NCI-H526 (cell line): ENCODE measurements at regions not wholly inside any gene's neighbourhood (a gene's known extent, or its start where the extent isn't known, plus 50 kb on each side); places are given as distances from the start of the nearest gene placed in this dataset.

Experiments used
- DNase-seq, 2 experiments: peaks; one replicate each; lab custom pipeline; 2025; lab: John Stamatoyannopoulos, UW

- no peak for DNase-seq
Measured at GRCh38 chr10:113259576-113260226, 293.2 kb upstream of the HABP2 start.

GRCh38 chr10:113261161-113261560 is 291.7 kb upstream of the HABP2 start:
- DNase-seq, result peak; percentile 2 to 30

GRCh38 chr10:113261611-113262091 is 291.2 kb upstream of the HABP2 start:
- peak; percentile 6 to 33 for DNase-seq

GRCh38 chr10:113263056-113263455 is 289.8 kb upstream of the HABP2 start:
- no peak for DNase-seq

GRCh38 chr10:113264333-113265131 is 288.3 kb upstream of the HABP2 start:
- DNase-seq, result peak in 1 of 2 experiments; percentile 6

- no peak for DNase-seq
Measured at GRCh38 chr10:113266147-113266546, 286.7 kb upstream of the HABP2 start.

GRCh38 chr10:113267619-113268562 is 285.0 kb upstream of the HABP2 start:
- no peak for DNase-seq

- no peak for DNase-seq
Measured at GRCh38 chr10:113269333-113269732, 283.5 kb upstream of the HABP2 start.

- no peak for DNase-seq
Measured at GRCh38 chr10:113272511-113272910, 280.3 kb upstream of the HABP2 start.

- no peak for DNase-seq
Measured at GRCh38 chr10:113273181-113274163, 279.4 kb upstream of the HABP2 start.

- DNase-seq, result no peak
Measured at GRCh38 chr10:113274176-113274829, 278.6 kb upstream of the HABP2 start.

- no peak for DNase-seq
Measured at GRCh38 chr10:113278221-113278620, 274.6 kb upstream of the HABP2 start.

GRCh38 chr10:113278664-113279063 is 274.2 kb upstream of the HABP2 start:
- DNase-seq, result no peak

GRCh38 chr10:113279262-113279661 is 273.6 kb upstream of the HABP2 start:
- no peak for DNase-seq

- DNase-seq, result no peak
Measured at GRCh38 chr10:113282564-113282963, 270.3 kb upstream of the HABP2 start.

- no peak for DNase-seq
Measured at GRCh38 chr10:113283189-113283588, 269.7 kb upstream of the HABP2 start.

- DNase-seq, result no peak
Measured at GRCh38 chr10:113284635-113285034, 268.2 kb upstream of the HABP2 start.

GRCh38 chr10:113285305-113285704 is 267.5 kb upstream of the HABP2 start:
- DNase-seq, result no peak

GRCh38 chr10:113287592-113287991 is 265.3 kb upstream of the HABP2 start:
- DNase-seq, result no peak

GRCh38 chr10:113290137-113290536 is 262.7 kb upstream of the HABP2 start:
- DNase-seq, result no peak
